ENCODE measurements at regions not wholly inside any gene's neighbourhood (a gene's known extent, or its start where the extent isn't known, plus 50 kb on each side); places are given as distances from the start of the nearest gene placed in this dataset.

GRCh38 chr10:29691564-29692072 lies 56.8 kb upstream of the SVIL start:
- TF ChIP-seq CTCF (IDR thresholded peaks at IDR 0.05) (no peak), EZH2 (IDR thresholded peaks at IDR 0.05; ENCODE audit: borderline replicate concordance, insufficient read depth, low read depth, low read length, poor library complexity, severe bottlenecking) (no peak)

All from B cell (primary cell).